Activated CD4-positive, alpha-beta T cell treated with anti-CD3 and anti-CD28 coated beads for 36 hours (primary cell): ENCODE measurements at regions not wholly inside any gene's neighbourhood (a gene's known extent, or its start where the extent isn't known, plus 50 kb on each side); places are given as distances from the start of the nearest gene placed in this dataset.

Experiments used
- ATAC-seq: fragments of 200-7000 bp; cut with Tn5 transposase; one replicate; pipeline ENCODE4 v1.10.0; 2021; ENCODE audit warnings: mild to moderate bottlenecking, moderate library complexity
- CTCF ChIA-PET: fragments of 350-600 bp; sonication (Branson Sonifier 250); formaldehyde crosslinking; loops from one replicate; lab custom pipeline; 2021; ENCODE audit warnings: antibody characterized with exemption; lab: Charles Lee
- POLR2A ChIA-PET: fragments of 350-600 bp; sonication (Branson Sonifier 250); formaldehyde crosslinking; loops from one replicate; lab custom pipeline; 2021; ENCODE audit warnings: antibody characterized with exemption, inconsistent platforms; lab: Charles Lee
- DNase-seq: peaks from one replicate; pipeline ENCODE4 v3.0.0-alpha.2; 2020
- H3K27ac Mint-ChIP-seq: one replicate; pipeline ENCODE4 v1.8.0; 2021; ENCODE audit warnings: mixed read lengths
- H3K27me3 Mint-ChIP-seq: one replicate; pipeline ENCODE4 v1.8.0; 2021; ENCODE audit warnings: mixed read lengths
- H3K36me3 Mint-ChIP-seq: one replicate; pipeline ENCODE4 v1.8.0; 2021; ENCODE audit warnings: low read depth, mixed read lengths
- H3K4me1 Mint-ChIP-seq: one replicate; pipeline ENCODE4 v1.8.0; 2021; ENCODE audit warnings: mixed read lengths
- H3K4me3 Mint-ChIP-seq: one replicate; pipeline ENCODE4 v1.8.0; 2021; ENCODE audit warnings: mild to moderate bottlenecking, moderate library complexity, mixed read lengths
- H3K9me3 Mint-ChIP-seq: one replicate; pipeline ENCODE4 v1.8.0; 2021; ENCODE audit warnings: low read depth, mixed read lengths
- intact Hi-C, 2 experiments: fragments of 100-400 bp; cut with DNase I in 1 of 2; cut with micrococcal nuclease in 1 of 2; formaldehyde crosslinking; loops; one replicate each; pipeline versions ENCODE4 v1.14.2 to v1.15.1; 2022 to 2024; cut with DNase I, micrococcal nuclease

- ChIA-PET POLR2A (no interaction called here), CTCF (no interaction called here)
- Mint-ChIP-seq H3K27me3 (no peaks in the 10 kb centered on the region), H3K4me3 (no peak overlapping the region), H3K9me3 (peaks cover 3% of the 10 kb centered on the region), H3K36me3 (no peaks in the 10 kb centered on the region), H3K27ac (no peak overlapping the region), H3K4me1 (no peaks in the 10 kb centered on the region)
- intact Hi-C loops: no loop called here
- DNase-seq (no peak), ATAC-seq (no peak)
Observed at GRCh38 chr3:118380576-118380975, 654.1 kb downstream of the IGSF11 start.

DNA sequence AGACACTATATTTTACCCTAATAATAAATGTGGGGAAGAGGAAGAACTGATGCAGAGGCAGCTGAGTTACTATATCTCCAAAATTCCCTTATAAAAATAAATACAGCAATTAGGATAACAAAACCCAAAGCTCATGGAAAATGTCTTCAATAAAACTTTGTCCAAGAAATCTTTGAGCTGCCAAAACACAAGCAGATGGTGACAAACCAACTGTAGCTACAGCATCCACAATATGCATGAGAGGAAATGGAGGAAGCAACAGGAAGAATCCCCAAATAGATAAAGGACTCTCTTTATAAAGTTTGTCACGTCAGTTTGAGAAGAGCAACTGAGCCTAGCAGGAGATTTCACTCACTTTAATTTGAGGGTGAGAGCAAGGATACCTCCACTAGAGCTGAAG lies 638.2 kb downstream of the IGSF11 start:
- no peak overlapping the region for H3K4me3 Mint-ChIP-seq
- no peaks in the 10 kb centered on the region for H3K27me3 Mint-ChIP-seq
- H3K36me3 Mint-ChIP-seq: no peaks in the 10 kb centered on the region
- no peak overlapping the region for H3K27ac Mint-ChIP-seq
- no peak for ATAC-seq
- DNase-seq: no peak
- no peaks in the 10 kb centered on the region for H3K4me1 Mint-ChIP-seq
- intact Hi-C loops: no loop called here
- POLR2A ChIA-PET: no interaction called here
- CTCF ChIA-PET: interaction anchor here (0.8 kb wide), 1 partner anchor 568 kb away, joined by 3 read pairs; no protein-coding TSS in a partner anchor
- peaks cover 5% of the 10 kb centered on the region for H3K9me3 Mint-ChIP-seq

DNA sequence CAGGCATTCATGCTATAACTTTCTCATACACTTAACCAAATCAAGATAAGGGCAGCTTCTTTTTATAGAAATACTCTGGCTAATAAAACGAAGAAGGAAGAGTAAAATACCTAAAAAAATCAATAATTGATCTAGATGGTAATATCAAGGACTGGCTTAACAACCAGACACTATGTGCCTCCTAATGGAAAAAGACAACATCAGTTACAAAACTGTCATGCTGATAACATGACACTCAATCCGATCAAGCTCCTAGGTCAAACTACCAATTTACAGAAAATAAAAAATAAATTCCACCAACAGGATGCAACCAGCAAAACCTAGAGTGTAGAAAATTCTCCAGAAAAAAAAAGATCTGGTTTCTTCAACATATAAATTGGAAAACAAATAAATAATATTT lies 634.6 kb downstream of the IGSF11 start:
- DNase-seq (no peak), ATAC-seq (no peak)
- no peaks in the 10 kb centered on the region for H3K27me3 Mint-ChIP-seq
- intact Hi-C loops: no loop called here
- no peak overlapping the region for H3K27ac Mint-ChIP-seq
- H3K9me3 Mint-ChIP-seq: peaks cover 4% of the 10 kb centered on the region
- no peaks in the 10 kb centered on the region for H3K4me1 Mint-ChIP-seq
- ChIA-PET CTCF (no interaction called here), POLR2A (no interaction called here)
- H3K36me3 Mint-ChIP-seq: no peaks in the 10 kb centered on the region
- no peak overlapping the region for H3K4me3 Mint-ChIP-seq

- Mint-ChIP-seq H3K9me3 (peaks cover 4% of the 10 kb centered on the region), H3K36me3 (no peaks in the 10 kb centered on the region), H3K4me3 (no peak overlapping the region), H3K27ac (no peak overlapping the region), H3K4me1 (no peaks in the 10 kb centered on the region), H3K27me3 (no peaks in the 10 kb centered on the region)
- DNase-seq: no peak
- ATAC-seq: no peak
- intact Hi-C loops: no loop called here
- ChIA-PET CTCF (no interaction called here), POLR2A (no interaction called here)
Observed at GRCh38 chr3:118400886-118401285, 633.8 kb downstream of the IGSF11 start.

- peaks cover 4% of the 10 kb centered on the region for H3K9me3 Mint-ChIP-seq
- no peak for ATAC-seq
- ChIA-PET POLR2A (no interaction called here), CTCF (no interaction called here)
- no peak overlapping the region for H3K27ac Mint-ChIP-seq
- no peak for DNase-seq
- H3K36me3 Mint-ChIP-seq: no peaks in the 10 kb centered on the region
- H3K4me1 Mint-ChIP-seq: no peaks in the 10 kb centered on the region
- H3K27me3 Mint-ChIP-seq: no peaks in the 10 kb centered on the region
- no peak overlapping the region for H3K4me3 Mint-ChIP-seq
- intact Hi-C loops: no loop called here
Observed at GRCh38 chr3:118401887-118402286, 632.8 kb downstream of the IGSF11 start.

DNA sequence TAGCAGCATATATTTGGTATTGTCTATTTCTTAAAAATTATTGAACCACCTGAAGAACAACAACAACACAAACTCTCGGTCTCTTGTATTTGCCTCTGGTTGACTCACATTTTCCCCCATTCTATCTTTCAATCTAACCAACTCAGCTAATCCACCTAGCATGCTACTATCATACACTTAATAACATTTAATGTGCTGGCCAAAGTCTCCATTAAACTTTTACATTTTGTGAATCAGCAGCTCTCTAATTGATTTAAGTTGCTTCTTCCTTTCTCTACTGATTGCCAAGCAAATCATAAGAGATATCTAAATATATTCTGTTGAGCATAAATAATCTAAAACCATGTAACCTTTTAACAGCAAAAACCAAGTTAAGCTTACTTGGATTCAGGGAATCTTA lies 631.7 kb downstream of the IGSF11 start:
- H3K27ac Mint-ChIP-seq: no peak overlapping the region
- H3K36me3 Mint-ChIP-seq: no peaks in the 10 kb centered on the region
- H3K4me1 Mint-ChIP-seq: no peaks in the 10 kb centered on the region
- DNase-seq (no peak), ATAC-seq (no peak)
- H3K27me3 Mint-ChIP-seq: no peaks in the 10 kb centered on the region
- H3K9me3 Mint-ChIP-seq: peaks cover 4% of the 10 kb centered on the region
- no peak overlapping the region for H3K4me3 Mint-ChIP-seq
- ChIA-PET POLR2A (no interaction called here), CTCF (no interaction called here)
- intact Hi-C loops: no loop called here

- no peak overlapping the region for H3K4me3 Mint-ChIP-seq
- H3K9me3 Mint-ChIP-seq: peaks cover 3% of the 10 kb centered on the region
- no peak for DNase-seq
- ATAC-seq: no peak
- H3K4me1 Mint-ChIP-seq: no peaks in the 10 kb centered on the region
- intact Hi-C loops: no loop called here
- H3K36me3 Mint-ChIP-seq: no peaks in the 10 kb centered on the region
- ChIA-PET POLR2A (no interaction called here), CTCF (no interaction called here)
- no peaks in the 10 kb centered on the region for H3K27me3 Mint-ChIP-seq
- no peak overlapping the region for H3K27ac Mint-ChIP-seq
Observed at GRCh38 chr3:118406562-118406961, 628.1 kb downstream of the IGSF11 start.

DNA sequence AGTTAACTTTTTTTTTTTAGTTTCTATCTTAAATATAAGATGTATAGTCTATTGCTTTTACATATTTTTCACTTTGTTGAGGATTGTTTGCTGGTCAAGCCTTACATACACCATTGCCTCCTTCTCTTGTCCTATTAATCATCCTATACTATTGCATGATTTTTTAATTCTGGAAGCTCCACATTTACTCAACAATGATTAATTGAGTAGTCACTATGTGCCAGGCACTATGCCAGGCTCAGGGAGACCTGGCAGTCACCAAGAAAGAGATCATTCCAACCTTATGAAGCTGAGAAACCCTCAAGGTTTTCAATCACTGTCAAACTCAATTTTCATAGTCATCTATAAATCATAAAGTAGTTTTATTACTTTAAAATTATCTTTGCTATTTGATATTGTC lies 626.2 kb downstream of the IGSF11 start:
- ChIA-PET POLR2A (no interaction called here), CTCF (no interaction called here)
- Mint-ChIP-seq H3K9me3 (peaks cover 8% of the 10 kb centered on the region), H3K27me3 (no peaks in the 10 kb centered on the region), H3K27ac (no peak overlapping the region), H3K36me3 (no peaks in the 10 kb centered on the region), H3K4me1 (no peaks in the 10 kb centered on the region), H3K4me3 (no peak overlapping the region)
- DNase-seq (no peak), ATAC-seq (no peak)
- intact Hi-C loops: no loop called here

DNA sequence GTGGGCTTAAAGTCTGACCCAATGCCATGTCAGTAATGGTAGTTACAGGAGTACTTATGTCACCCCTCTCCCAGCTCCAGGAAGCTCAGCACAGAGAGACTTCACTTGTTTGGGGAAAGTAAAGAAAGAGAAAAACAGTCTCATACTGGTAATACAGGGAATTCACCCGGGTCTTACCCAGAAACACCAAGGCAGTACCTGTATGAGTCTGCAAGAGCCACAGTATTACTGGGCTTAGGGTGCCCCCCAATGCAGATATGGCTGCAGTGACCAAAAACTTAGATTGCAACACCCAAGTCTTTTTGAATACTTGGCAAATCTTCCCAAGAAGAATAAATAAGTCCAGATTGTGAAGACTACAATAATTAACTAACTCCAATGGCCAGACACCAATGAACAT lies 622.1 kb downstream of the IGSF11 start:
- POLR2A ChIA-PET: no interaction called here
- no peak for DNase-seq
- CTCF ChIA-PET: no interaction called here
- Mint-ChIP-seq H3K27me3 (no peaks in the 10 kb centered on the region), H3K4me1 (no peaks in the 10 kb centered on the region), H3K4me3 (no peak overlapping the region), H3K36me3 (no peaks in the 10 kb centered on the region), H3K9me3 (peaks cover 9% of the 10 kb centered on the region), H3K27ac (no peak overlapping the region)
- no peak for ATAC-seq
- intact Hi-C loops: no loop called here

DNA sequence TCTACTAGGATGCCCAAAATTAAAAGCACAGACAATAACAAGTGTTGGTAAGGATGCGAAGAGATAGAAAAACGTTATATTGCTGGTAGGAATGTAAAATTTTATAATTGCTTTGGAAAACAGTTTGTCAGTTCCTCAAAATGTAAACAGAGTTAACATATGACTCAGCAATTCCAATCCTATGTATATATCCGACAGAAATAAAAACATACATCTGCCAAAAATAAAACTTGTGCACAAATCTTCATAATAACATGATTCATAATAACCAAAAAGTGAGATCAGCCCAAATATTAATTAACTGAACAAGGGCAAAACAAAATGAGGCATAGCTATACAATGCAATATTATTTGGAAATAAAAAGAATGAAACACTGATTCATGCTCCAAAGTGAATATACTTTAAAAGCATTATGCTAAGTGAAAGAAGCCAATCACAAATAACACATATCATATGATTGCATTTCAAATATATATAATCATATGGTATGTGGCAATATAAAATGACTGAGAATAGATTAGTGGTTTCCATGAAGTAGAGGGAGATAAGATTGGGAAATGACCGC lies 609.3 kb downstream of the IGSF11 start:
- no peaks in the 10 kb centered on the region for H3K36me3 Mint-ChIP-seq

GRCh38 chr3:118433825-118434224 lies 600.8 kb downstream of the IGSF11 start:
- no peaks in the 10 kb centered on the region for H3K4me1 Mint-ChIP-seq
- H3K36me3 Mint-ChIP-seq: no peaks in the 10 kb centered on the region
- ATAC-seq: no peak
- no peaks in the 10 kb centered on the region for H3K27me3 Mint-ChIP-seq
- ChIA-PET POLR2A (no interaction called here), CTCF (no interaction called here)
- no peak overlapping the region for H3K4me3 Mint-ChIP-seq
- no peak for DNase-seq
- no peak overlapping the region for H3K27ac Mint-ChIP-seq
- intact Hi-C loops: no loop called here
- H3K9me3 Mint-ChIP-seq: no peaks in the 10 kb centered on the region

More for the DNA sequence above, 609.3 kb downstream of the IGSF11 start:
- intact Hi-C loops: no loop called here
- ATAC-seq (no peak), DNase-seq (no peak)
- Mint-ChIP-seq H3K9me3 (peaks cover 6% of the 10 kb centered on the region), H3K27ac (no peak overlapping the region), H3K4me3 (no peak overlapping the region), H3K27me3 (no peaks in the 10 kb centered on the region), H3K4me1 (no peaks in the 10 kb centered on the region)
- ChIA-PET POLR2A (no interaction called here), CTCF (no interaction called here)

GRCh38 chr3:118435851-118436350 lies 598.7 kb downstream of the IGSF11 start:
- no peaks in the 10 kb centered on the region for H3K36me3 Mint-ChIP-seq
- ChIA-PET CTCF (no interaction called here), POLR2A (no interaction called here)
- no peaks in the 10 kb centered on the region for H3K4me1 Mint-ChIP-seq
- H3K27ac Mint-ChIP-seq: no peak overlapping the region
- H3K27me3 Mint-ChIP-seq: no peaks in the 10 kb centered on the region
- peaks cover 2% of the 10 kb centered on the region for H3K9me3 Mint-ChIP-seq
- DNase-seq (no peak), ATAC-seq (no peak)
- intact Hi-C loops: no loop called here
- H3K4me3 Mint-ChIP-seq: no peak overlapping the region
